ENCODE measurements at regions not wholly inside any gene's neighbourhood (a gene's known extent, or its start where the extent isn't known, plus 50 kb on each side); places are given as distances from the start of the nearest gene placed in this dataset.
"Not testable (repeated sequence)": the region's sequence is repeated elsewhere in the genome, so short reads cannot be mapped to it uniquely, and the experiment has no call there.

- Histone ChIP-seq H3K36me3 (ENCODE audit: insufficient read depth, low read length) (no peaks in the 10 kb centered on the region), H3K9me3 (ENCODE audit: control insufficient read depth, insufficient read depth, low read length) (no peaks in the 10 kb centered on the region), H3K4me1 (ENCODE audit: insufficient read depth, low read length) (no peaks in the 10 kb centered on the region), H3K9ac (ENCODE audit: low read depth, low read length) (no peak overlapping the region)
Measured at GRCh38 chr1:208714323-208714722, 470.1 kb upstream of the PLXNA2 start.

- H3K4me1 ChIP-seq (ENCODE audit: insufficient read depth, low read length), result no peaks in the 10 kb centered on the region
- H3K9me3 ChIP-seq (ENCODE audit: control insufficient read depth, insufficient read depth, low read length), result peaks cover 4% of the 10 kb centered on the region; the same call in 1 of the 2 replicates
- no peaks in the 10 kb centered on the region for H3K36me3 ChIP-seq (ENCODE audit: insufficient read depth, low read length)
- H3K9ac ChIP-seq (ENCODE audit: low read depth, low read length), result no peak overlapping the region
Measured at GRCh38 chr1:208717525-208717924, 473.3 kb upstream of the PLXNA2 start.

- no peaks in the 10 kb centered on the region for H3K4me1 ChIP-seq (ENCODE audit: insufficient read depth, low read length)
- H3K9ac ChIP-seq (ENCODE audit: low read depth, low read length), result no peak overlapping the region
- H3K36me3 ChIP-seq (ENCODE audit: insufficient read depth, low read length), result no peaks in the 10 kb centered on the region
- peaks cover 10% of the 10 kb centered on the region; the same call in 1 of the 2 replicates for H3K9me3 ChIP-seq (ENCODE audit: control insufficient read depth, insufficient read depth, low read length)
Measured at GRCh38 chr1:208722592-208722991, 478.4 kb upstream of the PLXNA2 start.

- H3K9me3 ChIP-seq (ENCODE audit: control insufficient read depth, insufficient read depth, low read length), result peaks cover 10% of the 10 kb centered on the region; the same call in 1 of the 2 replicates
Measured at GRCh38 chr1:208724079-208724478, 479.9 kb upstream of the PLXNA2 start.

GRCh38 chr1:208728815-208729214 lies 484.6 kb upstream of the PLXNA2 start:
- H3K9me3 ChIP-seq (ENCODE audit: control insufficient read depth, insufficient read depth, low read length), result no peaks in the 10 kb centered on the region
- H3K9ac ChIP-seq (ENCODE audit: low read depth, low read length), result no peak overlapping the region
- no peaks in the 10 kb centered on the region for H3K4me1 ChIP-seq (ENCODE audit: insufficient read depth, low read length)
- H3K36me3 ChIP-seq (ENCODE audit: insufficient read depth, low read length), result no peaks in the 10 kb centered on the region

More at GRCh38 chr1:208724079-208724478, 479.9 kb upstream of the PLXNA2 start:
- H3K36me3 ChIP-seq (ENCODE audit: insufficient read depth, low read length), result no peaks in the 10 kb centered on the region
- H3K9ac ChIP-seq (ENCODE audit: low read depth, low read length), result no peak overlapping the region
- H3K4me1 ChIP-seq (ENCODE audit: insufficient read depth, low read length), result no peaks in the 10 kb centered on the region

GRCh38 chr1:208731981-208732821 lies 488.0 kb upstream of the PLXNA2 start:
- Histone ChIP-seq H3K9ac (ENCODE audit: low read depth, low read length) (no peak overlapping the region), H3K9me3 (ENCODE audit: control insufficient read depth, insufficient read depth, low read length) (no peaks in the 10 kb centered on the region), H3K4me1 (ENCODE audit: insufficient read depth, low read length) (no peaks in the 10 kb centered on the region), H3K36me3 (ENCODE audit: insufficient read depth, low read length) (no peaks in the 10 kb centered on the region)

GRCh38 chr1:208737161-208737560 lies 493.0 kb upstream of the PLXNA2 start:
- H3K36me3 ChIP-seq (ENCODE audit: insufficient read depth, low read length), result no peaks in the 10 kb centered on the region
- H3K4me1 ChIP-seq (ENCODE audit: insufficient read depth, low read length), result no peaks in the 10 kb centered on the region
- H3K9me3 ChIP-seq (ENCODE audit: control insufficient read depth, insufficient read depth, low read length), result no peaks in the 10 kb centered on the region
- no peak overlapping the region for H3K9ac ChIP-seq (ENCODE audit: low read depth, low read length)

GRCh38 chr1:208737922-208738321 lies 493.7 kb upstream of the PLXNA2 start:
- Histone ChIP-seq H3K4me1 (ENCODE audit: insufficient read depth, low read length) (no peaks in the 10 kb centered on the region), H3K9ac (ENCODE audit: low read depth, low read length) (no peak overlapping the region), H3K9me3 (ENCODE audit: control insufficient read depth, insufficient read depth, low read length) (no peaks in the 10 kb centered on the region), H3K36me3 (ENCODE audit: insufficient read depth, low read length) (no peaks in the 10 kb centered on the region)

- not testable (repeated sequence) for H3K36me3 ChIP-seq (ENCODE audit: insufficient read depth, low read length); H3K9me3 ChIP-seq (ENCODE audit: control insufficient read depth, insufficient read depth, low read length); H3K4me1 ChIP-seq (ENCODE audit: insufficient read depth, low read length); H3K9ac ChIP-seq (ENCODE audit: low read depth, low read length)
Measured at GRCh38 chr1:208739636-208740035, 495.5 kb upstream of the PLXNA2 start.

- Histone ChIP-seq H3K9me3 (ENCODE audit: control insufficient read depth, insufficient read depth, low read length) (no peaks in the 10 kb centered on the region), H3K4me1 (ENCODE audit: insufficient read depth, low read length) (no peaks in the 10 kb centered on the region), H3K9ac (ENCODE audit: low read depth, low read length) (no peak overlapping the region), H3K36me3 (ENCODE audit: insufficient read depth, low read length) (no peaks in the 10 kb centered on the region)
Measured at GRCh38 chr1:208741296-208741695, 497.1 kb upstream of the PLXNA2 start.

GRCh38 chr1:208743361-208743760 lies 499.2 kb upstream of the PLXNA2 start:
- no peak overlapping the region for H3K9ac ChIP-seq (ENCODE audit: low read depth, low read length)
- H3K36me3 ChIP-seq (ENCODE audit: insufficient read depth, low read length), result no peaks in the 10 kb centered on the region
- no peaks in the 10 kb centered on the region for H3K9me3 ChIP-seq (ENCODE audit: control insufficient read depth, insufficient read depth, low read length)
- H3K4me1 ChIP-seq (ENCODE audit: insufficient read depth, low read length), result no peaks in the 10 kb centered on the region

GRCh38 chr1:208747979-208748378 lies 503.8 kb upstream of the PLXNA2 start:
- Histone ChIP-seq H3K4me1 (ENCODE audit: insufficient read depth, low read length) (no peaks in the 10 kb centered on the region), H3K9ac (ENCODE audit: low read depth, low read length) (no peak overlapping the region), H3K9me3 (ENCODE audit: control insufficient read depth, insufficient read depth, low read length) (no peaks in the 10 kb centered on the region), H3K36me3 (ENCODE audit: insufficient read depth, low read length) (no peaks in the 10 kb centered on the region)

GRCh38 chr1:208748387-208749165 lies 504.4 kb upstream of the PLXNA2 start:
- Histone ChIP-seq H3K36me3 (ENCODE audit: insufficient read depth, low read length) (no peaks in the 10 kb centered on the region), H3K4me1 (ENCODE audit: insufficient read depth, low read length) (no peaks in the 10 kb centered on the region), H3K9me3 (ENCODE audit: control insufficient read depth, insufficient read depth, low read length) (no peaks in the 10 kb centered on the region), H3K9ac (ENCODE audit: low read depth, low read length) (no peak overlapping the region)

- Histone ChIP-seq H3K36me3 (ENCODE audit: insufficient read depth, low read length) (no peaks in the 10 kb centered on the region), H3K9ac (ENCODE audit: low read depth, low read length) (no peak overlapping the region), H3K9me3 (ENCODE audit: control insufficient read depth, insufficient read depth, low read length) (no peaks in the 10 kb centered on the region), H3K4me1 (ENCODE audit: insufficient read depth, low read length) (no peaks in the 10 kb centered on the region)
Measured at GRCh38 chr1:208756339-208756981, 512.3 kb upstream of the PLXNA2 start.

All from ES-I3 (cell line).